Activated naive CD8-positive, alpha-beta T cell treated with anti-CD3 and anti-CD28 coated beads for 36 hours (primary cell): ENCODE measurements at regions not wholly inside any gene's neighbourhood (a gene's known extent, or its start where the extent isn't known, plus 50 kb on each side); places are given as distances from the start of the nearest gene placed in this dataset.

ENCODE experiments used
- DNase-seq: peaks from one replicate; pipeline ENCODE4 v3.0.0; 2021
- H3K27ac Mint-ChIP-seq: one replicate; pipeline ENCODE4 v1.8.0; 2022; ENCODE audit warnings: mild to moderate bottlenecking, moderate library complexity, mixed read lengths
- H3K27me3 Mint-ChIP-seq: one replicate; pipeline ENCODE4 v1.8.0; 2022; ENCODE audit warnings: mild to moderate bottlenecking, mixed read lengths
- H3K36me3 Mint-ChIP-seq: one replicate; pipeline ENCODE4 v1.8.0; 2021; ENCODE audit warnings: mild to moderate bottlenecking, mixed read lengths
- H3K4me1 Mint-ChIP-seq: one replicate; pipeline ENCODE4 v1.8.0; 2021; ENCODE audit warnings: mixed read lengths
- H3K4me3 Mint-ChIP-seq: one replicate; pipeline ENCODE4 v1.8.0; 2022; ENCODE audit warnings: mild to moderate bottlenecking, moderate library complexity, mixed read lengths
- H3K9me3 Mint-ChIP-seq: one replicate; pipeline ENCODE4 v1.8.0; 2022; ENCODE audit warnings: mixed read lengths

GRCh38 chr4:60562334-60562733 is 637.8 kb upstream of the ADGRL3 start:
- no peak for DNase-seq
- Mint-ChIP-seq H3K27me3 (no peaks in the 10 kb centered on the region), H3K36me3 (no peaks in the 10 kb centered on the region), H3K27ac (no peak overlapping the region), H3K4me1 (no peaks in the 10 kb centered on the region), H3K4me3 (no peak overlapping the region), H3K9me3 (peaks cover 7% of the 10 kb centered on the region)

GRCh38 chr4:60565558-60565957 is 634.6 kb upstream of the ADGRL3 start:
- no peak overlapping the region for H3K27ac Mint-ChIP-seq
- H3K36me3 Mint-ChIP-seq = no peaks in the 10 kb centered on the region
- DNase-seq = no peak
- H3K4me3 Mint-ChIP-seq = no peak overlapping the region
- no peaks in the 10 kb centered on the region for H3K4me1 Mint-ChIP-seq
- H3K9me3 Mint-ChIP-seq = peaks cover 11% of the 10 kb centered on the region
- H3K27me3 Mint-ChIP-seq = no peaks in the 10 kb centered on the region

- Mint-ChIP-seq H3K27me3 (no peaks in the 10 kb centered on the region), H3K27ac (no peak overlapping the region), H3K9me3 (peaks cover 8% of the 10 kb centered on the region), H3K36me3 (no peaks in the 10 kb centered on the region), H3K4me3 (no peak overlapping the region), H3K4me1 (no peaks in the 10 kb centered on the region)
- no peak for DNase-seq
Observed at GRCh38 chr4:60575336-60575735, 624.8 kb upstream of the ADGRL3 start.

GRCh38 chr4:60579335-60579734 is 620.8 kb upstream of the ADGRL3 start:
- H3K4me1 Mint-ChIP-seq = no peaks in the 10 kb centered on the region
- no peak overlapping the region for H3K27ac Mint-ChIP-seq
- peaks cover 6% of the 10 kb centered on the region for H3K9me3 Mint-ChIP-seq

GRCh38 chr4:60581919-60582536 is 618.1 kb upstream of the ADGRL3 start:
- no peaks in the 10 kb centered on the region for H3K4me1 Mint-ChIP-seq
- H3K36me3 Mint-ChIP-seq = no peaks in the 10 kb centered on the region
- H3K27ac Mint-ChIP-seq = no peak overlapping the region
- no peak overlapping the region for H3K4me3 Mint-ChIP-seq
- peaks cover under 1% of the 10 kb centered on the region for H3K9me3 Mint-ChIP-seq
- H3K27me3 Mint-ChIP-seq = no peaks in the 10 kb centered on the region
- no peak for DNase-seq

More at GRCh38 chr4:60579335-60579734, 620.8 kb upstream of the ADGRL3 start:
- DNase-seq = no peak
- no peak overlapping the region for H3K4me3 Mint-ChIP-seq
- H3K27me3 Mint-ChIP-seq = no peaks in the 10 kb centered on the region
- no peaks in the 10 kb centered on the region for H3K36me3 Mint-ChIP-seq

- no peaks in the 10 kb centered on the region for H3K4me1 Mint-ChIP-seq
- H3K36me3 Mint-ChIP-seq = no peaks in the 10 kb centered on the region
- H3K27ac Mint-ChIP-seq = no peak overlapping the region
- peaks cover 10% of the 10 kb centered on the region for H3K9me3 Mint-ChIP-seq
- no peak for DNase-seq
- no peaks in the 10 kb centered on the region for H3K27me3 Mint-ChIP-seq
- H3K4me3 Mint-ChIP-seq = no peak overlapping the region
Observed at GRCh38 chr4:60588556-60588955, 611.6 kb upstream of the ADGRL3 start.

GRCh38 chr4:60589425-60589824 is 610.7 kb upstream of the ADGRL3 start:
- H3K4me1 Mint-ChIP-seq = no peaks in the 10 kb centered on the region
- H3K9me3 Mint-ChIP-seq = peaks cover 12% of the 10 kb centered on the region
- no peaks in the 10 kb centered on the region for H3K27me3 Mint-ChIP-seq
- no peak overlapping the region for H3K4me3 Mint-ChIP-seq
- no peaks in the 10 kb centered on the region for H3K36me3 Mint-ChIP-seq
- no peak for DNase-seq
- no peak overlapping the region for H3K27ac Mint-ChIP-seq

GRCh38 chr4:60590116-60590515 is 610.0 kb upstream of the ADGRL3 start:
- H3K36me3 Mint-ChIP-seq = no peaks in the 10 kb centered on the region
- H3K27ac Mint-ChIP-seq = no peak overlapping the region
- DNase-seq = no peak
- H3K9me3 Mint-ChIP-seq = peaks cover 12% of the 10 kb centered on the region
- no peaks in the 10 kb centered on the region for H3K4me1 Mint-ChIP-seq
- H3K27me3 Mint-ChIP-seq = no peaks in the 10 kb centered on the region
- H3K4me3 Mint-ChIP-seq = no peak overlapping the region

- Mint-ChIP-seq H3K36me3 (no peaks in the 10 kb centered on the region), H3K4me3 (no peak overlapping the region), H3K27me3 (no peaks in the 10 kb centered on the region)
Observed at GRCh38 chr4:60605646-60606354, 594.3 kb upstream of the ADGRL3 start.

GRCh38 chr4:60611762-60612496 is 588.2 kb upstream of the ADGRL3 start:
- H3K36me3 Mint-ChIP-seq = no peaks in the 10 kb centered on the region
- H3K4me1 Mint-ChIP-seq = no peaks in the 10 kb centered on the region
- no peak for DNase-seq
- H3K9me3 Mint-ChIP-seq = peaks cover 13% of the 10 kb centered on the region
- H3K27ac Mint-ChIP-seq = no peak overlapping the region
- no peak overlapping the region for H3K4me3 Mint-ChIP-seq
- H3K27me3 Mint-ChIP-seq = no peaks in the 10 kb centered on the region

More at GRCh38 chr4:60605646-60606354, 594.3 kb upstream of the ADGRL3 start:
- H3K4me1 Mint-ChIP-seq = no peaks in the 10 kb centered on the region
- peaks cover 1% of the 10 kb centered on the region for H3K9me3 Mint-ChIP-seq
- H3K27ac Mint-ChIP-seq = no peak overlapping the region
- no peak for DNase-seq

GRCh38 chr4:60617731-60618130 is 582.4 kb upstream of the ADGRL3 start:
- Mint-ChIP-seq H3K4me1 (no peaks in the 10 kb centered on the region), H3K4me3 (no peak overlapping the region), H3K36me3 (no peaks in the 10 kb centered on the region), H3K27ac (no peak overlapping the region), H3K27me3 (no peaks in the 10 kb centered on the region), H3K9me3 (peaks cover 11% of the 10 kb centered on the region)
- no peak for DNase-seq

GRCh38 chr4:60619531-60620305 is 580.4 kb upstream of the ADGRL3 start:
- no peak for DNase-seq
- Mint-ChIP-seq H3K4me1 (no peaks in the 10 kb centered on the region), H3K27ac (no peak overlapping the region), H3K27me3 (no peaks in the 10 kb centered on the region), H3K4me3 (no peak overlapping the region), H3K36me3 (no peaks in the 10 kb centered on the region), H3K9me3 (peaks cover 8% of the 10 kb centered on the region)

GRCh38 chr4:60637976-60638375 is 562.1 kb upstream of the ADGRL3 start:
- Mint-ChIP-seq H3K27ac (no peak overlapping the region), H3K4me1 (no peaks in the 10 kb centered on the region), H3K9me3 (peaks cover 27% of the 10 kb centered on the region), H3K27me3 (no peaks in the 10 kb centered on the region), H3K4me3 (no peak overlapping the region), H3K36me3 (no peaks in the 10 kb centered on the region)
- no peak for DNase-seq

GRCh38 chr4:60648774-60649173 is 551.4 kb upstream of the ADGRL3 start:
- Mint-ChIP-seq H3K9me3 (peaks cover 5% of the 10 kb centered on the region), H3K27ac (no peak overlapping the region), H3K4me1 (no peaks in the 10 kb centered on the region), H3K4me3 (no peak overlapping the region), H3K27me3 (no peaks in the 10 kb centered on the region), H3K36me3 (no peaks in the 10 kb centered on the region)
- no peak for DNase-seq

- Mint-ChIP-seq H3K4me3 (no peak overlapping the region), H3K9me3 (peaks cover 8% of the 10 kb centered on the region), H3K27me3 (no peaks in the 10 kb centered on the region), H3K4me1 (no peaks in the 10 kb centered on the region), H3K36me3 (no peaks in the 10 kb centered on the region), H3K27ac (no peak overlapping the region)
- DNase-seq = no peak
Observed at GRCh38 chr4:60652933-60653332, 547.2 kb upstream of the ADGRL3 start.
